Upper lobe of right lung (tissue), 1 donor: ENCODE measurements at regions not wholly inside any gene's neighbourhood (a gene's known extent, or its start where the extent isn't known, plus 50 kb on each side); places are given as distances from the start of the nearest gene placed in this dataset.

Experiments used
- ATAC-seq: fragments of 200-7000 bp; cut with Tn5 transposase; one replicate; pipeline ENCODE4 v1.9.1; 2020; ENCODE audit warnings: mild to moderate bottlenecking, moderate library complexity
- DNase-seq: peaks from one replicate; pipeline ENCODE4 v3.0.0-alpha.2; 2020
- H3K27ac ChIP-seq: fragments of 200-600 bp; one replicate; pipeline ENCODE4 v1.8.0; 2022
- H3K27me3 ChIP-seq: fragments of 200-600 bp; one replicate; pipeline ENCODE4 v1.8.0; 2022; ENCODE audit warnings: mild to moderate bottlenecking
- H3K36me3 ChIP-seq: fragments of 200-600 bp; one replicate; pipeline ENCODE4 v1.8.0; 2022
- H3K4me1 ChIP-seq: fragments of 200-600 bp; one replicate; pipeline ENCODE4 v1.8.0; 2022
- H3K4me3 ChIP-seq: fragments of 200-600 bp; one replicate; pipeline ENCODE4 v1.8.0; 2022; ENCODE audit warnings: mild to moderate bottlenecking
- H3K9me3 ChIP-seq: fragments of 200-600 bp; one replicate; pipeline ENCODE4 v1.8.0; 2022
- intact Hi-C: fragments of 100-400 bp; cut with DNase I; formaldehyde crosslinking; loops from one replicate; pipeline ENCODE4 v1.11.0; 2022
- TF ChIP-seq, protein P1 (sequence below): fragments of 200-600 bp; IDR thresholded peaks from one replicate; pipeline ENCODE4 v1.8.0; 2022; ENCODE audit warnings: antibody characterized with exemption
- donor health status: DM: no; HTN: yes; CAD: no; lungs with severe emphysema.

DNA sequence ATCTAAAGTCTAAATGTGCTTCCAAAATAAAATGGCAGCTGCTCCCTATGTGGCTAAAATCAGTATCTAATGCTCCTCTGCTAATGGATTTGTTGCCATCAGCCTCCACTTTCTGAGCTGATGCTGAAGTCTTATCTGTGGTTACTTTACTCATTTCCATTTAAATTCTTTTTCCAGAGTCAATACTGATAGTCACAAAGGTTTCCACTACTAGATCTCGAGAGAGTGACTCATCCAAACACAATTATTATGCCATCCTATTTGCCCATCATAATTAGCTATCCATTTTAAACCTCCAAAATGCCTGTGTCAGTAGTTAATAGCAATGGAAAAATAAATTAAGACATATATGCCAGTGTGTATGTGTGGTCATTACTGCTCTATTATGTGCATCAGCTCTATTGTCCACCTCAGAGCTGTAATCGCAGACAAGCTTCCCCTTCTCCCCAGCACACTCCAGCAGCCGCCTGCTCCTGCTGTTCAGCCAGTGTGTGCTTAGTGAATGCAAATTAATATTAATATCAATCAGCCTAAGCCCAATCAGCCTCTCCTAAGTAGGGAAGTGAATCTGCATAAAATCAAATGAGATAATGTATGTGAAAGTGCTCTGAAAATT is 199.8 kb upstream of the ZIC3 start:
- H3K9me3 ChIP-seq, result no peaks in the 10 kb centered on the region
- H3K27me3 ChIP-seq, result no peaks in the 10 kb centered on the region
- TF ChIP-seq, protein P1, sequence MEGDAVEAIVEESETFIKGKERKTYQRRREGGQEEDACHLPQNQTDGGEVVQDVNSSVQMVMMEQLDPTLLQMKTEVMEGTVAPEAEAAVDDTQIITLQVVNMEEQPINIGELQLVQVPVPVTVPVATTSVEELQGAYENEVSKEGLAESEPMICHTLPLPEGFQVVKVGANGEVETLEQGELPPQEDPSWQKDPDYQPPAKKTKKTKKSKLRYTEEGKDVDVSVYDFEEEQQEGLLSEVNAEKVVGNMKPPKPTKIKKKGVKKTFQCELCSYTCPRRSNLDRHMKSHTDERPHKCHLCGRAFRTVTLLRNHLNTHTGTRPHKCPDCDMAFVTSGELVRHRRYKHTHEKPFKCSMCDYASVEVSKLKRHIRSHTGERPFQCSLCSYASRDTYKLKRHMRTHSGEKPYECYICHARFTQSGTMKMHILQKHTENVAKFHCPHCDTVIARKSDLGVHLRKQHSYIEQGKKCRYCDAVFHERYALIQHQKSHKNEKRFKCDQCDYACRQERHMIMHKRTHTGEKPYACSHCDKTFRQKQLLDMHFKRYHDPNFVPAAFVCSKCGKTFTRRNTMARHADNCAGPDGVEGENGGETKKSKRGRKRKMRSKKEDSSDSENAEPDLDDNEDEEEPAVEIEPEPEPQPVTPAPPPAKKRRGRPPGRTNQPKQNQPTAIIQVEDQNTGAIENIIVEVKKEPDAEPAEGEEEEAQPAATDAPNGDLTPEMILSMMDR, result no peak
- H3K4me1 ChIP-seq, result no peaks in the 10 kb centered on the region
- intact Hi-C loops, result no loop called here
- H3K4me3 ChIP-seq, result no peak overlapping the region
- ATAC-seq, result no peak
- no peak overlapping the region for H3K27ac ChIP-seq
- no peak for DNase-seq
- no peaks in the 10 kb centered on the region for H3K36me3 ChIP-seq

DNA sequence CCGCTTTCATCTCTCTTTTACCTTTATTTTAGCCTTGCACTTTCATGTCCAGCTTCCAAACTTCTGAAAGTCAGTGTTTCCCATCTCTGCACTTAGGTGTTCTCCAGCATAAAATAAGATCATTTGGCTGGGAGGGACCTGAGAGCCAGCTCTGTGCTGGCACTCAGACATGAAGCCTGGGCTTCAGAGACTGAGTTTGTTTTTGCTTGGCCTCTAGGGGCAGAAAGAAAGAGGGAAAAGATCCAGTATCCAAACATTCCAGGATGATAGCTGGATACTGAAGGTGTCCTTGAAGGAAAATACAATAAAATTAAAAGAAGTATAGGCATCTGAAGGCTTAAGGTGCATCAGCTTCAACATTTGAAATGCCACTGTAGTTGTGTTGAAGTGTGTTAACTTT is 202.4 kb upstream of the ZIC3 start:
- no peaks in the 10 kb centered on the region for H3K27me3 ChIP-seq
- H3K4me3 ChIP-seq, result no peak overlapping the region
- no peaks in the 10 kb centered on the region for H3K4me1 ChIP-seq
- H3K36me3 ChIP-seq, result no peaks in the 10 kb centered on the region
- ATAC-seq, result no peak
- intact Hi-C loops, result no loop called here
- no peaks in the 10 kb centered on the region for H3K9me3 ChIP-seq
- TF ChIP-seq, protein P1, result no peak
- no peak for DNase-seq
- no peak overlapping the region for H3K27ac ChIP-seq

DNA sequence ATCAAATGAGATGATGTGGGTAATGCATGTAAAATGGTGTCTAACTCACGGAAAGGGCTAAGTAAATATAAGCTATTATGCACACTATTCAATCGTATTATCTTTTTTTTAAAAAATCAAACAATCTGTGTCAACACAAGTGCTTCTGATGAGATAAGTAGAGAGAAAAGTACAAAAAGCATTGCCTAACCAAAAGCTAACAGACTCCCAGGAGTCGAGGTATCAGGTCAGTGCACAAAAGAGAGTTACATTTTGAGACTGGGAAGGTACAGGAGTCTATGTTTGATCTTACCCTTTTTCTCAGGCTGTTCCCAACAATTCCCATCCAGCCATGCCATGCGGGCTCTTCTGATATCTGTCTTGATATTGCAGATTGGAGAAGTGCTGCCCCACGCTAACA is 203.3 kb upstream of the ZIC3 start:
- intact Hi-C loops, result no loop called here

DNA sequence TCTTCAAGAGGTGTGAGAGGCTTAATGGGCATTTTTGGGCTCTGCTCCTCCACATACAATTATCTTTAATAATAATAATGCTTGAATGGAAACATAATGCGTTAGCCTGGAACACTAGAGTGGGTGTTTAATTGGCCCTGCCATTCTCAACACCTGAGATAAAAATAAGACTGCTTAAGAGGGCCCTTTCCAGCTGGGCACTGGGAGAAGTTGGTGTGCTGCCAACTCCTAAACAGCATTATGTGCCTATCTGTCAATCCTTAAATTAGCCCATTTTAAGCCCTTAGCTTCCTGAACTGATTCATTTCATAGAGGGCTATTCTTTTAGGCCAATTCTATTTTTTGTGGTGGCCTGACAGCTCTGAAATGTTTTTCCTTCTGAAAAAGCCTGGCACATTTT is 211.1 kb upstream of the ZIC3 start:
- Histone ChIP-seq H3K36me3 (no peaks in the 10 kb centered on the region), H3K4me3 (no peak overlapping the region), H3K9me3 (no peaks in the 10 kb centered on the region), H3K27me3 (no peaks in the 10 kb centered on the region), H3K27ac (no peak overlapping the region), H3K4me1 (no peaks in the 10 kb centered on the region)
- no peak for ATAC-seq
- intact Hi-C loops, result no loop called here
- no peak for DNase-seq
- TF ChIP-seq, protein P1, result no peak

More for the DNA sequence above, 203.3 kb upstream of the ZIC3 start:
- H3K27me3 ChIP-seq, result no peaks in the 10 kb centered on the region
- TF ChIP-seq, protein P1, result no peak
- H3K36me3 ChIP-seq, result no peaks in the 10 kb centered on the region
- H3K9me3 ChIP-seq, result no peaks in the 10 kb centered on the region
- no peak overlapping the region for H3K4me3 ChIP-seq
- ATAC-seq (no peak), DNase-seq (no peak)
- H3K4me1 ChIP-seq, result no peaks in the 10 kb centered on the region
- no peak overlapping the region for H3K27ac ChIP-seq

DNA sequence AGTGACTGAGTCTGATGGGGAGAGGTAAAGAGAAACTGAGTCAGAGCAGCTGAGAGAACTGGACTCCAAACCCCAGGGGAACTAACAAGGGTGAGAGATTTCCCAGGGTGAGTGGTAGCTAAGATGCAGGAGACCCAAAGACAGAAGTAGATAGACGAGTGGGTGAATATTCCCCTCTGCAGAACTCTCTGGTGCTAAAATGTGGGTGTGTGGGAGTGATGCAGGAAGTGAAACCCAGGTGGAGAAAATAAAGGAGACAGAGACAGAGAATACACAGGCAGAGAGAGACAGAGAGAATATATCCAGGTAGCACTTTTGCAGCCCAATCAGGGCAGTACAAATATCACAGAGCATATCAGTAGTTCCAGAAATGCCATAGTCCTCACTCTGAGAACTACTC is 212.5 kb upstream of the ZIC3 start:
- H3K27ac ChIP-seq, result no peak overlapping the region
- ATAC-seq, result no peak
- no peak for DNase-seq
- H3K27me3 ChIP-seq, result no peaks in the 10 kb centered on the region
- TF ChIP-seq, protein P1, result no peak
- H3K36me3 ChIP-seq, result no peaks in the 10 kb centered on the region
- no peaks in the 10 kb centered on the region for H3K9me3 ChIP-seq
- no peaks in the 10 kb centered on the region for H3K4me1 ChIP-seq
- no peak overlapping the region for H3K4me3 ChIP-seq
- intact Hi-C loops, result no loop called here
